ENCODE measurements at regions not wholly inside any gene's neighbourhood (a gene's known extent, or its start where the extent isn't known, plus 50 kb on each side); places are given as distances from the start of the nearest gene placed in this dataset.

DNA sequence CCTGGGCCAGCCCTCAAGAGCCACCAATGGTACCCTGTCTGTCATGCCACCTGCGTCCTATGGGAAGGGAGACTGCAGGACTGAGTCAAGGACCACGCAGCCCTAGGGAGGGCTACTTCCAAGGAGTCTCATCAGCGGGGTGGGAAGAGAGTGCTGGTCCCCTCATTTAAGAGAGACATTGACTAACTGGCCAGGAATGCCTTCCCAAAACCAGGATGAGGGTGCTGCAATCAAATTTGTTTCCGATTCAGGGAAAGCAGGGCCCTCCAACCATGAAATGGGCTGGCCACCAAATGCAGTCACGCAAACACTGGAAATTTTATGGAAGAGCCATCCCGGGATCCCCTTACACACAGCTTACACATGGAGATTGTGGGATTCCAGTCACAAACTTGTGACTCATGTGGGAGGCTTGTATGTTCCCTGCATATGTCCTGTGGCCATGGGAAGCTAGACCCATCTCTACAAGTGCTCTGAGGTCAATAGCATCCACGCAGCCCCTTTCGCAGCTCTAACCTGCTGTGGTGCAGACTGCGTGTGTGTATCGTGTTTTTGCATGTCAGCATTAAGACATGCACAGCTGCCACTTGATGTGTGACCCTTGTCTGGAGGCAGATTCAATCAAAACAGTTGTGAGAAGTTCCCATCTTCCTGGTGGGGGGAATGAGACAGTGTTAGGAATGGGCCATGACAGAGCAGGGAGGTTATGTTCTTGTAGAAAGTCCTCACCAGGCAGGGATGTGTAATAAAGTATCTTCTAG, 53.0 kb upstream of the CST7 start:
- in situ Hi-C loops (cut with HindIII; ENCODE audit: low pct_unique_long_range_greater_than_20kb, low sequenced_read_pairs): no loop called here
- ChIA-PET CTCF (no interaction called here), POLR2A (no interaction called here)
- Histone ChIP-seq H3K36me3 (ENCODE audit: control insufficient read depth, insufficient read depth, low read length) (no peaks in the 10 kb centered on the region), H3K4me1 (ENCODE audit: control insufficient read depth, insufficient read depth, low read length) (no peaks in the 10 kb centered on the region), H3K4me3 (ENCODE audit: low read depth in 2 of 2, low read length in 2 of 2) (no peak overlapping the region), H3K27ac (ENCODE audit: low read length) (no peak overlapping the region), H3K27me3 (ENCODE audit: control insufficient read depth, insufficient read depth, low read length) (no peaks in the 10 kb centered on the region; the same call in 1 of the 2 replicates), H3K9me3 (ENCODE audit: control insufficient read depth, insufficient read depth, low read depth, low read length) (no peaks in the 10 kb centered on the region)
- intact Hi-C loops (cut with micrococcal nuclease; ENCODE audit: unreplicated experiment): no loop called here
- ATAC-seq (no peak), DNase-seq (ENCODE audit: low read depth, low spot score) (no peak)
- BruUV-seq (replicated peaks): no TSS peak
- TF ChIP-seq POLR2AphosphoS5 (IDR thresholded peaks at IDR 0.05; ENCODE audit: low read depth, low read length): no peak
- TF ChIP-seq, protein P1, sequence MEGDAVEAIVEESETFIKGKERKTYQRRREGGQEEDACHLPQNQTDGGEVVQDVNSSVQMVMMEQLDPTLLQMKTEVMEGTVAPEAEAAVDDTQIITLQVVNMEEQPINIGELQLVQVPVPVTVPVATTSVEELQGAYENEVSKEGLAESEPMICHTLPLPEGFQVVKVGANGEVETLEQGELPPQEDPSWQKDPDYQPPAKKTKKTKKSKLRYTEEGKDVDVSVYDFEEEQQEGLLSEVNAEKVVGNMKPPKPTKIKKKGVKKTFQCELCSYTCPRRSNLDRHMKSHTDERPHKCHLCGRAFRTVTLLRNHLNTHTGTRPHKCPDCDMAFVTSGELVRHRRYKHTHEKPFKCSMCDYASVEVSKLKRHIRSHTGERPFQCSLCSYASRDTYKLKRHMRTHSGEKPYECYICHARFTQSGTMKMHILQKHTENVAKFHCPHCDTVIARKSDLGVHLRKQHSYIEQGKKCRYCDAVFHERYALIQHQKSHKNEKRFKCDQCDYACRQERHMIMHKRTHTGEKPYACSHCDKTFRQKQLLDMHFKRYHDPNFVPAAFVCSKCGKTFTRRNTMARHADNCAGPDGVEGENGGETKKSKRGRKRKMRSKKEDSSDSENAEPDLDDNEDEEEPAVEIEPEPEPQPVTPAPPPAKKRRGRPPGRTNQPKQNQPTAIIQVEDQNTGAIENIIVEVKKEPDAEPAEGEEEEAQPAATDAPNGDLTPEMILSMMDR (IDR thresholded peaks at IDR 0.05): no peak
- TF ChIP-seq, protein P2, sequence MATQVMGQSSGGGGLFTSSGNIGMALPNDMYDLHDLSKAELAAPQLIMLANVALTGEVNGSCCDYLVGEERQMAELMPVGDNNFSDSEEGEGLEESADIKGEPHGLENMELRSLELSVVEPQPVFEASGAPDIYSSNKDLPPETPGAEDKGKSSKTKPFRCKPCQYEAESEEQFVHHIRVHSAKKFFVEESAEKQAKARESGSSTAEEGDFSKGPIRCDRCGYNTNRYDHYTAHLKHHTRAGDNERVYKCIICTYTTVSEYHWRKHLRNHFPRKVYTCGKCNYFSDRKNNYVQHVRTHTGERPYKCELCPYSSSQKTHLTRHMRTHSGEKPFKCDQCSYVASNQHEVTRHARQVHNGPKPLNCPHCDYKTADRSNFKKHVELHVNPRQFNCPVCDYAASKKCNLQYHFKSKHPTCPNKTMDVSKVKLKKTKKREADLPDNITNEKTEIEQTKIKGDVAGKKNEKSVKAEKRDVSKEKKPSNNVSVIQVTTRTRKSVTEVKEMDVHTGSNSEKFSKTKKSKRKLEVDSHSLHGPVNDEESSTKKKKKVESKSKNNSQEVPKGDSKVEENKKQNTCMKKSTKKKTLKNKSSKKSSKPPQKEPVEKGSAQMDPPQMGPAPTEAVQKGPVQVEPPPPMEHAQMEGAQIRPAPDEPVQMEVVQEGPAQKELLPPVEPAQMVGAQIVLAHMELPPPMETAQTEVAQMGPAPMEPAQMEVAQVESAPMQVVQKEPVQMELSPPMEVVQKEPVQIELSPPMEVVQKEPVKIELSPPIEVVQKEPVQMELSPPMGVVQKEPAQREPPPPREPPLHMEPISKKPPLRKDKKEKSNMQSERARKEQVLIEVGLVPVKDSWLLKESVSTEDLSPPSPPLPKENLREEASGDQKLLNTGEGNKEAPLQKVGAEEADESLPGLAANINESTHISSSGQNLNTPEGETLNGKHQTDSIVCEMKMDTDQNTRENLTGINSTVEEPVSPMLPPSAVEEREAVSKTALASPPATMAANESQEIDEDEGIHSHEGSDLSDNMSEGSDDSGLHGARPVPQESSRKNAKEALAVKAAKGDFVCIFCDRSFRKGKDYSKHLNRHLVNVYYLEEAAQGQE (IDR thresholded peaks at IDR 0.05; ENCODE audit: insufficient read depth in 1 of 2, low read depth in 2 of 2, low read length in 1 of 2): no peak
- no peak for TF ChIP-seq TCF7L2 (IDR thresholded peaks at IDR 0.05; ENCODE audit: low read depth, low read length)
- TF ChIP-seq SIN3A (IDR thresholded peaks at IDR 0.05; ENCODE audit: borderline replicate concordance, insufficient read depth, low read depth, low read length): no peak

DNA sequence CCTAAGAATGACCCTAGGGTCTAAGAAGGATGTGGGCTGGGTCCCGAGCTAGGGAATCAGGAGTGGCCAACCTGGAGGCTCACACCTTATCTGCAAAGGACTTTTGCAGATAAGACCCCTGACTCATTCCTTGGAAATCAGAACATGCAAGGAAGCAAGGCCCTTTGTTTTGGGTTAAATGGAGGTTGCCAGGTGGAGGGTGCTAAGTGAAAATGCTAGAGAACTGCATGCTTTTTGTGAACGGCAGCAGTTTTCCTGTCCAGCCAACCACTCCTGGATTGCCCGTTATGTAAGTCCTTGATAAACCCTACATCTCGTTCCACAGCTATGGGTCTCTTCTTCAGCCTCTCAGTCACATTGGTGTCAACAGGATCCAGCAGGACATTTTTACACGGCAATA, 52.1 kb upstream of the CST7 start:
- TF ChIP-seq POLR2AphosphoS5 (IDR thresholded peaks at IDR 0.05; ENCODE audit: low read depth, low read length): no peak
- TF ChIP-seq, protein P2 (IDR thresholded peaks at IDR 0.05; ENCODE audit: insufficient read depth in 1 of 2, low read depth in 2 of 2, low read length in 1 of 2): no peak
- TF ChIP-seq, protein P1 (IDR thresholded peaks at IDR 0.05): no peak
- POLR2A ChIA-PET: no interaction called here
- no peak overlapping the region for H3K4me3 ChIP-seq (ENCODE audit: low read depth in 2 of 2, low read length in 2 of 2)
- BruUV-seq (replicated peaks): no TSS peak
- in situ Hi-C loops (cut with HindIII; ENCODE audit: low pct_unique_long_range_greater_than_20kb, low sequenced_read_pairs): no loop called here
- H3K4me1 ChIP-seq (ENCODE audit: control insufficient read depth, insufficient read depth, low read length): no peaks in the 10 kb centered on the region
- intact Hi-C loops (cut with micrococcal nuclease; ENCODE audit: unreplicated experiment): no loop called here
- no peak for DNase-seq (ENCODE audit: low read depth, low spot score)
- no peaks in the 10 kb centered on the region for H3K9me3 ChIP-seq (ENCODE audit: control insufficient read depth, insufficient read depth, low read depth, low read length)
- CTCF ChIA-PET: interaction anchor here (0.7 kb wide), 1 partner anchor 31 kb away, joined by 3 read pairs; no protein-coding TSS in a partner anchor
- H3K27me3 ChIP-seq (ENCODE audit: control insufficient read depth, insufficient read depth, low read length): no peaks in the 10 kb centered on the region; the same call in 1 of the 2 replicates
- no peak overlapping the region for H3K27ac ChIP-seq (ENCODE audit: low read length)
- no peaks in the 10 kb centered on the region for H3K36me3 ChIP-seq (ENCODE audit: control insufficient read depth, insufficient read depth, low read length)
- ATAC-seq: no peak
